ENCODE measurements at regions not wholly inside any gene's neighbourhood (a gene's known extent, or its start where the extent isn't known, plus 50 kb on each side); places are given as distances from the start of the nearest gene placed in this dataset.

GRCh38 chr4:56197387-56197786 lies 189.9 kb downstream of the AASDH start:
- no peak for FAIRE-seq

GRCh38 chr4:56195025-56195424 lies 192.3 kb downstream of the AASDH start:
- no peak overlapping the region for H3K4me3 ChIP-seq
- no peak overlapping the region for H3K27ac ChIP-seq
- no peaks in the 10 kb centered on the region for H3K27me3 ChIP-seq
- intact Hi-C loops (cut with DNase I), result no loop called here
- 58 to 67% methylated on average over 4 of the region's 4 CpGs for WGBS, 2 donors
- ATAC-seq (no peak), FAIRE-seq (no peak), DNase-seq (no peak)
- no peaks in the 10 kb centered on the region for H3K36me3 ChIP-seq
- no peak for TF ChIP-seq CTCF (IDR thresholded peaks at IDR 0.05)
- no peaks in the 10 kb centered on the region for H3K9me3 ChIP-seq
- no peaks in the 10 kb centered on the region for H3K4me1 ChIP-seq

More at GRCh38 chr4:56197387-56197786, 189.9 kb downstream of the AASDH start:
- Histone ChIP-seq H3K36me3 (no peaks in the 10 kb centered on the region), H3K27ac (no peak overlapping the region), H3K9me3 (no peaks in the 10 kb centered on the region), H3K4me1 (no peaks in the 10 kb centered on the region), H3K27me3 (peaks cover 0 to 7% (median 0%) of the 10 kb centered on the region in 4 donors), H3K4me3 (no peak overlapping the region)
- intact Hi-C loops (cut with DNase I), result no loop called here
- no peak for TF ChIP-seq CTCF (IDR thresholded peaks at IDR 0.05)
- ATAC-seq, result peak in 2 of 4 donors; percentile 41 to 55
- 75 to 83% methylated on average over 5 of the region's 5 CpGs for WGBS, 2 donors
- DNase-seq, result no peak

GRCh38 chr4:56191534-56191933 lies 195.8 kb downstream of the AASDH start:
- Histone ChIP-seq H3K27me3 (no peaks in the 10 kb centered on the region), H3K4me1 (no peaks in the 10 kb centered on the region), H3K36me3 (no peaks in the 10 kb centered on the region), H3K9me3 (no peaks in the 10 kb centered on the region), H3K4me3 (no peak overlapping the region), H3K27ac (no peak overlapping the region)
- intact Hi-C loops (cut with DNase I), result no loop called here
- no peak for DNase-seq
- 66 to 77% methylated on average over 6 of the region's 6 CpGs for WGBS, 2 donors
- FAIRE-seq, result no peak
- no peak for TF ChIP-seq CTCF (IDR thresholded peaks at IDR 0.05)
- ATAC-seq, result no peak

GRCh38 chr4:56187688-56188087 lies 199.6 kb downstream of the AASDH start:
- WGBS, 2 donors, result 24 to 31% methylated on average over 6 of the region's 6 CpGs
- no peak for FAIRE-seq

More at GRCh38 chr4:56187688-56188087, 199.6 kb downstream of the AASDH start:
- Histone ChIP-seq H3K9me3 (no peaks in the 10 kb centered on the region), H3K4me1 (no peaks in the 10 kb centered on the region), H3K27ac (no peak overlapping the region), H3K36me3 (no peaks in the 10 kb centered on the region), H3K4me3 (no peak overlapping the region), H3K27me3 (no peaks in the 10 kb centered on the region)
- intact Hi-C loops (cut with DNase I), result no loop called here
- no peak for DNase-seq
- ATAC-seq, result no peak
- no peak for TF ChIP-seq CTCF (IDR thresholded peaks at IDR 0.05)

Measured in pancreas (tissue), 10 donors.